ENCODE measurements at regions not wholly inside any gene's neighbourhood (a gene's known extent, or its start where the extent isn't known, plus 50 kb on each side); places are given as distances from the start of the nearest gene placed in this dataset.

- TF ChIP-seq CTCF (IDR thresholded peaks at IDR 0.05; ENCODE audit: low read depth, low read length, poor library complexity, severe bottlenecking) (no peak), EZH2phosphoT487 (IDR thresholded peaks at IDR 0.05; ENCODE audit: borderline replicate concordance, low read length) (no peak)
Observed at GRCh38 chr7:155987681-155988235, 175.5 kb upstream of the SHH start.

Measured in DOHH2 (cell line).